ENCODE measurements at regions not wholly inside any gene's neighbourhood (a gene's known extent, or its start where the extent isn't known, plus 50 kb on each side); places are given as distances from the start of the nearest gene placed in this dataset.

- no peak overlapping the region for H2BK120ac ChIP-seq (ENCODE audit: low read depth, low read length, poor library complexity, severe bottlenecking)
- no peaks in the 10 kb centered on the region for H3K79me2 ChIP-seq (ENCODE audit: insufficient read depth, low read length)
- DNase-seq = no peak
- H3K14ac ChIP-seq (ENCODE audit: insufficient read depth, low read length) = no peak overlapping the region
- H3T11ph ChIP-seq (ENCODE audit: low read length) = no peak overlapping the region
- no CpG with 5 or more reads among the region's 5 CpGs for WGBS (ENCODE audit: extremely low coverage, insufficient read length, low lambda C conversion rate)
- H3K4me1 ChIP-seq (ENCODE audit: insufficient read depth, low read length) = no peaks in the 10 kb centered on the region
- no peaks in the 10 kb centered on the region for H4K20me1 ChIP-seq (ENCODE audit: control insufficient read depth, insufficient read depth, insufficient read length)
- H2BK15ac ChIP-seq (ENCODE audit: low read depth, low read length) = no peak overlapping the region
- H3K9me3 Mint-ChIP-seq = peaks cover 0 to 1% of the 10 kb centered on the region in 2 experiments; a peak in 1 of 5 replicates
- no peak overlapping the region for H4K5ac ChIP-seq (ENCODE audit: insufficient read length, low read depth, low read length)
- no peak for TF ChIP-seq CTCF (conservative IDR thresholded peaks at IDR 0.05)
- H3K27ac Mint-ChIP-seq = peak overlapping the region in 1 of 3 experiments; percentile 40; a peak in 1 of 7 replicates
- no peak overlapping the region for H2BK12ac ChIP-seq (ENCODE audit: insufficient read length, low read depth, low read length)
- no peak overlapping the region for H2AFZ ChIP-seq (ENCODE audit: low read length)
- H3K56ac ChIP-seq (ENCODE audit: insufficient read length, low read depth, low read length) = no peak overlapping the region
- H3K27me3 ChIP-seq (ENCODE audit: insufficient read depth, low read length) = no peaks in the 10 kb centered on the region
- H3K9me3 ChIP-seq (ENCODE audit: control insufficient read depth, low read depth, low read length) = no peaks in the 10 kb centered on the region
- no peaks in the 10 kb centered on the region for H3K79me1 ChIP-seq (ENCODE audit: insufficient read depth, low read depth, low read length, poor library complexity, severe bottlenecking)
- no peak overlapping the region for H3K9ac ChIP-seq (ENCODE audit: extremely low read depth, insufficient read length, low read length)
- no peak overlapping the region for H3K4me3 Mint-ChIP-seq
- H4K8ac ChIP-seq (replicated peaks; ENCODE audit: insufficient read length, low read depth, low read length) = no peak overlapping the region
- peaks cover 0 to 3% of the 10 kb centered on the region in 2 experiments; a peak in 1 of 4 replicates for H3K4me1 Mint-ChIP-seq
- no peak overlapping the region for H3K4ac ChIP-seq (ENCODE audit: low read depth, low read length)
- no peak overlapping the region for H4K91ac ChIP-seq (ENCODE audit: insufficient read length, low read depth, low read length)
- no peak overlapping the region for H3K27ac ChIP-seq (ENCODE audit: insufficient read length, low read depth, low read length)
- no peak overlapping the region for H3K18ac ChIP-seq (ENCODE audit: insufficient read length, low read depth, low read length)
- H3K23me2 ChIP-seq (ENCODE audit: insufficient read length, low read depth, low read length, poor library complexity, severe bottlenecking) = no peaks in the 10 kb centered on the region
- no peaks in the 10 kb centered on the region for H3K36me3 Mint-ChIP-seq (ENCODE audit: insufficient read depth in 1 of 3, low read depth in 3 of 3)
- no peak overlapping the region for H2BK20ac ChIP-seq (ENCODE audit: low read depth, low read length, poor library complexity, severe bottlenecking)
- H2AK5ac ChIP-seq (ENCODE audit: insufficient read length, low read length) = no peak overlapping the region
- no peak overlapping the region for H3K23ac ChIP-seq (ENCODE audit: insufficient read length, low read depth, low read length)
- H3K4me2 ChIP-seq (ENCODE audit: insufficient read depth, insufficient read length, low read length) = no peak overlapping the region
- no peaks in the 10 kb centered on the region for H3K27me3 Mint-ChIP-seq (ENCODE audit: low read depth)
- no peak overlapping the region for H2BK5ac ChIP-seq (ENCODE audit: insufficient read length, low read length)
These were observed 74.6 kb upstream of the PARD3B start for GRCh38 chr2:204470621-204471196.

Data from H9 (cell line).